HG03135 (cell line): ENCODE measurements at regions not wholly inside any gene's neighbourhood (a gene's known extent, or its start where the extent isn't known, plus 50 kb on each side); places are given as distances from the start of the nearest gene placed in this dataset.

Source experiments
- ATAC-seq: cut with Tn5 transposase; IDR thresholded peaks from one replicate; pipeline ENCODE4 v1.9.1; 2021; ENCODE audit warnings: mild to moderate bottlenecking, moderate library complexity; ENCODE audit not compliant: unreplicated experiment

GRCh38 chr6:156107624-156108101 lies 652.0 kb upstream of the NOX3 start:
- no peak for ATAC-seq

- no peak for ATAC-seq
Observed at GRCh38 chr6:156102129-156102528, 646.5 kb upstream of the NOX3 start.

- ATAC-seq, result no peak
Observed at GRCh38 chr6:156098839-156099238, 643.2 kb upstream of the NOX3 start.

- ATAC-seq, result no peak
Observed at GRCh38 chr6:156087487-156087886, 631.8 kb upstream of the NOX3 start.

- ATAC-seq, result no peak
Observed at GRCh38 chr6:156082012-156082411, 626.4 kb upstream of the NOX3 start.

GRCh38 chr6:156080371-156080770 lies 624.7 kb upstream of the NOX3 start:
- no peak for ATAC-seq

GRCh38 chr6:156068881-156069280 lies 613.2 kb upstream of the NOX3 start:
- no peak for ATAC-seq

- ATAC-seq, result no peak
Observed at GRCh38 chr6:156065849-156066248, 610.2 kb upstream of the NOX3 start.

- ATAC-seq, result no peak
Observed at GRCh38 chr6:156062091-156062563, 606.5 kb upstream of the NOX3 start.

GRCh38 chr6:156061465-156061864 lies 605.8 kb upstream of the NOX3 start:
- ATAC-seq, result no peak

GRCh38 chr6:156060013-156060412 lies 604.4 kb upstream of the NOX3 start:
- ATAC-seq, result no peak

GRCh38 chr6:156058356-156058755 lies 602.7 kb upstream of the NOX3 start:
- ATAC-seq, result no peak

GRCh38 chr6:156057869-156058268 lies 602.2 kb upstream of the NOX3 start:
- no peak for ATAC-seq

GRCh38 chr6:156056085-156056484 lies 600.4 kb upstream of the NOX3 start:
- ATAC-seq, result no peak

GRCh38 chr6:156053626-156054025 lies 598.0 kb upstream of the NOX3 start:
- ATAC-seq, result no peak

- no peak for ATAC-seq
Observed at GRCh38 chr6:156046841-156047449, 591.3 kb upstream of the NOX3 start.

- no peak for ATAC-seq
Observed at GRCh38 chr6:156046268-156046665, 590.6 kb upstream of the NOX3 start.

- ATAC-seq, result no peak
Observed at GRCh38 chr6:156045401-156046267, 590.0 kb upstream of the NOX3 start.

GRCh38 chr6:156033598-156033997 lies 578.0 kb upstream of the NOX3 start:
- no peak for ATAC-seq

- ATAC-seq, result no peak
Observed at GRCh38 chr6:156031516-156031915, 575.9 kb upstream of the NOX3 start.

GRCh38 chr6:156030053-156030452 lies 574.4 kb upstream of the NOX3 start:
- ATAC-seq, result no peak
